NOMO-1 treated with dmso at 0.1 percent for 144 hours (cell line): ENCODE measurements at regions not wholly inside any gene's neighbourhood (a gene's known extent, or its start where the extent isn't known, plus 50 kb on each side); places are given as distances from the start of the nearest gene placed in this dataset.
"Not testable (repeated sequence)": the region's sequence is repeated elsewhere in the genome, so short reads cannot be mapped to it uniquely, and the experiment has no call there.

Source experiments
- DNase-seq: peaks from one replicate; lab custom pipeline; 2025; ENCODE audit not compliant: unreplicated experiment; lab: John Stamatoyannopoulos, UW

DNA sequence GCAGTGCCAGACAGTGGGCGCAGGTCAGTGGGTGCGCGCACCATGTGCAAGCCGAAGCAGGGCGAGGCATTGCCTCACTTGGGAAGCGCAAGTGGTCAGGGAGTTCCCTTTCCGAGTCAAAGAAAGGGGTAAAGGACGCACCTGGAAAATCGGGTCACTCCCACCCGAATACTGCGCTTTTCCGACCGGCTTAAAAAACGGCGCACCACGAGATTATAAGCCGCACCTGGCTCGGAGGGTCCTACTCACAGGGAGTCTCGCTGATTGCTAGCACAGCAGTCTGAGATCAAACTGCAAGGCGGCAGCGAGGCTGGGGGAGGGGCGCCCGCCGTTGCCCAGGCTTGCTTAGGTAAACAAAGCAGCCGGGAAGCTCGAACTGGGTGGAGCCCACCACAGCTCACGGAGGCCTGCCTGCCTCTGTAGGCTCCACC lies 77.9 kb downstream of the NR4A2 start:
- not testable (repeated sequence) for DNase-seq

DNA sequence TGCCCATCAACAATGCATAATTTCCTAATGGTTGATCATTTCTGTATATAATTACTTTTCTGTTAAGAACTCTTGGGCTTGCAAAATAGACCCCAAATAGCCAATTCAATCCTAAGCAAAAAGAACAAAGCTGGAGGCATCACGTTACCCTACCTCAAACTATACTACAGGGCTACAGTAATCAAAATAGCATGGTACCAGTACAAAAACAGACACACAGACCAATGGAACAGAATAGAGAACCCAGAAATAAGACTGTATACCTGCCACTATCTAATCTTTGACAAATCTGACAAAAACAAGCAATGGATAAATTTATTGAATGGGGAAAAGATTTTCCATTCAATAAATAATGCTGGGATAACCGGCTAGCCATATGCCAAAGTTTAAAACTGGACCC lies 78.8 kb downstream of the NR4A2 start:
- DNase-seq: no peak

DNA sequence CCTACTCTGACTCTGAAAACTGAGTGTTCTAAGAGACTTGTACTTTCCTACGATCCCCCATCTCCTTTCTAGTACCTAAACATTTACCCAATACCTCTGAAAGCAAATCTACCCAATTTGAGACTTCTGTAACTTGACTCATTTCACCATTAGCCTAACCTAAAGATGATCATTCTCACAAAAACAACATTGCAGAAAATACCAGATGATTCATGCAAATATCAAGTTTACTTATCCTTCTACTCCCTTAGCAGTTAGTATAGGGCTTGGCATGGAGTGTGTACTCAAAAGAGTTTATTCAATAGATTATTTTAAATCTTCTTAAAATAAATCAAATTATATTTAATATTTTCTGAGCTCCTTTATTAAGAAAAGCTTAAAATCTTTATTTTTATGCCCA lies 89.6 kb downstream of the NR4A2 start:
- DNase-seq: no peak

DNA sequence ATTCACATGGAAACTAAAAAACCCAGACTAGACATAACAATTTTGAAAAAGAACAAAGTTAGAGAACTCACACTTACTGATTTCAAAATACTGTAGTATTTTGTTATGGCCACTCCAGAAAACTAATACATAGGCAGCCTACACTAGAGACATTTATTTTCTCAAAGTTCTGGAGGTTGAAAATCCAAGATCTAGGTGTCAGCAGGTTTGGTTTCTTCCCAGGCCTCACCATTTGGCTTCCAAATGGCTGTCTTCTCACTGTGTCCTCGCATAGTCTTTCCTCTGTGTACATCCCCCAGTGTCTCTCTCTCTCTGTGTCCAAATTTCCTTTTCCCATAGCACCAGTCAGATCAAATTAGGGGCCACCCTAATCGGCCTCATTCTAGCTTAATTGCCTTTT lies 95.0 kb downstream of the NR4A2 start:
- DNase-seq: no peak

DNA sequence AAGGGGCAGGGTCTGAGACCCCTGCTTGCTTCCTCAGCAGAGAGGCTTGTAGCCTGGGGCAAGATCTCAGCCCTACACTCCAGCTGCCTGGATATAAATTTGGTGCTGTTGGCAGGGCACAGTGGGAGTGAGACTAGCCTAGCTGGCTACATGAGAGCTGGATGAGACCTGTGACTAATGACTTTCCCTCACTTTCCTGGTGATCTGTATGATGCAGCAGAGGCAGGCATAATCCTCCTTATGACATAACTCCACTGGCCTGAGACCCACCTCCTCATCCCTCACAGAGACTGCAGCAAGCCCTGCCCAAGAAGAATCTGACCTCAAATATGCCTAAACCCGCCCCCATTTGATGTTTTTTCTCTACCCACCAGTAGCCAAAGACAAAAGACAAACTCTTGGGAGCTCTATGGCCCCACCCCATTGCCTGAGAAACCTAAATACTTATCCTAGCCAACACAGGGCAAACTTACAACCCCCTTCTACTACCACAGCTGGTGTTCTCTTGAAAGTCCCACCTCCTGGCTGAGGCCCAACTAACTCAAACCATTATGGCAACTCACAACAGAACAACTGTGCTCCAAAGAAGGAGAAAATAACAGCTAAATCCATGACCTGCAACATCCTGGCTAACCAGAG lies 102.7 kb downstream of the NR4A2 start:
- no peak for DNase-seq

DNA sequence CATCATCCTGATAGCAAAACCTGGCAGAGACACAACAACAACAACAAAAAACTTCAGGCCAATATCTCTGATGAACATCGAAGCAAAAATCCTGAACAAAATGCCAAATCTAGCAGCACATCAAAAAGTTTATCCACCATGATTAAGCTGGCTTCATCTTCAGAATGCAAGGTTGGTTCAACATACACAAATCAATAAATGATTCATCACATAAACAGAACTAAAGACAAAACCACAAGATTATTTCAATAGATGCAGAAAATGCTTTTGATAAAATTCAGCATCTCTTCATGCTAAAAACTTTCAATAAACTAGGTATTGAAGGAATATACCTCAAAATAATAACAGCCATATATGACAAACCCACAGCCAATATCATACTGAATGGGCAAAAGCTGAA lies 109.2 kb downstream of the NR4A2 start:
- not testable (repeated sequence) for DNase-seq

DNA sequence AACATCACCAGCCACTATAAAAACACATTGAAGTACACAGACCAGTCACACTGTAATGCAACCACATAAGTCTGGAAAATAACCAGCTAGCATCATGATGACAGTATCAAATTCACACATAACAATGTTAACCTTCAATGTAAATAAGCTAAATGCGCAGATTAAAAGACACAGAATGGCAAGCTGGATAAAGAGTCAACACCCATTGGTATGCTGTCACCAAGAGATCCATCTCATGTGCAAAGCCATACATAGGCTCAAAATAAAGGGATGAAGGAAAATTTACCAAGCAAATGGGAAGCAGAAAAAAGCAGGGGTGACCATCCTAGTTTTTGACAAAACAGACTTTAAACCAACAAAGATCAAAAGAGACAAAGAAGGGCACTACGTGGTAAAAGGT lies 110.8 kb downstream of the NR4A2 start:
- DNase-seq: no peak

DNA sequence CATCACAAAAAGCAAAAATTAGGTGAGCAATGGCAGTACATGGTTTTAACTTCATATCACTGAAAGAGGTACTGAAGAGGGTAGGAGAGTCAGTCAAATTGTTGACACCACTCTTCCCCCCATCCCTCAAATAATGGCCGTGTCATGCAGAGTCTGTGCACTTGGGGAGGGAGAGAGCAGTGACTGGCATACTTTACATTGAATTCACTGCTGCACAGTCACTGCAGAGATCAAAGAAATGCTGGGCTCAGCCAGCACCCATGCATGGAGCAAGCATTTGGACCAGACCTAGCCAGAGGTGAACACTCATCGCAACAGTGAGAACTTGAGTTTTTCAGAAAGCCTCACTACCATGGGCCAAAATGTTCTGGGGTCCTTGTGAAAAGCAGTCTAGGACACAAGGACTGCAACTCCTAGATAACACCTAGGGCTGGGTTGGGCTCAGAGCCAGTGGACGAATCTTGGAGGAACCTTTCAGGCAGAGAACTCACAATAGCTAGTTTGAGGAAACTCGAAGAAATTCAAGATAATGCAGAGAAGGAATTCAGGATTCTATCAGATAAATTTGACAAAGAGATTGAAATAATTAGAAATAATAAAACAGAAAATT lies 112.9 kb downstream of the NR4A2 start:
- no peak for DNase-seq

DNA sequence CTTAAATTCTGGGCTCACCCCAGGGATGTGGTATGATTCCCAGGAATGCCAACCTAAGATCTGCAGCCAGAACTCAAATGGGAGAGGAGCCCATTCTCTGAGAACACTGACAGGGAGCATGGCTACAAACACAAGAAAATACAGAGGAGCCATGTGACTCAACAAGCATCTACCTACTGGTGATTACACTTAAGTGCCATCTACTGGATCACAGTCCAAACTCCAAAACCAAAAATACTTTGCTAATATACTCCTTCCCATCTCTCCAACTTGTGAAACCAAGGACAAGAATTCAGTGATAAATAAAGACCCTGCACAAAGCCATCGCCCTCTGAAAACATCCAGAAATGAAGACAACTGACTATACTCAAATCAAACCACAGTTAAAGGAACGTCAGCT lies 116.9 kb downstream of the NR4A2 start:
- DNase-seq: no peak

DNA sequence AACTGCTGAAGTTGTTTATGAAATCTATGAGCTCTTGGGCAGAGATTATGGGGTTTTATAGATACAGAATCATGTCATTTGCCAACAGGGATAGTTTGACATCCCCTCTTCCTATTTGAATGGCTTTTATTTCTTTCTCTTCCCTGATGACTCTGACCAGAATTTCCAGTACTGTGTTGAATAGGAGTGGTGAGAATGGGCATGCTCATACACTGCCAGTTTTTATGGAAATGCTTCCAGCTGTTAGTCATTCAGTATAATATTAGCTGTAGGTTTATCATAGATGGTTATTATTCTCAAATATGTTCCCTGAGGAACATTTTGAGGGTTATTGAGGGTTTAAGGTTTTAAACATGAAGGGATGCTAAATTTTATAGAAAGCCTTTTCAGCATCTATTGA lies 121.2 kb downstream of the NR4A2 start:
- DNase-seq: no peak

DNA sequence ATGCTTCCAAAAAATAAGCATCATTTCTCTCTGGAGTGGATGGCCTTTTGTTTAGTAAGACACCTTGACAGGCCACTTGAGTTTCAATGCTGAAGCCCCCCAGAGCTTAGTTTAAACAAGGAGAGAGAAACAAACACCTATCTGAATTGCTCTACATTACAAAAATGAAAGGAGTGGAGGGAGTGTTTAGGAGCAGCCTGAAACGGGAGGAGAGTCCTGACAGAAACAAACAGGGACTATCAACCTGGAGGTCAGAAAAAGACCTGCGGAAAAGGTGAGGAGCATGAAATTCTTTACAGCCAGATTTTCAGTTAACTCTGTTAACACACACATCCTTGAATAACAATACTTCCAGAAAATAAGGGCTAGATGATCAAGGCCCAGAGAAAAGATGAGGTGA lies 126.2 kb downstream of the NR4A2 start:
- no peak for DNase-seq

DNA sequence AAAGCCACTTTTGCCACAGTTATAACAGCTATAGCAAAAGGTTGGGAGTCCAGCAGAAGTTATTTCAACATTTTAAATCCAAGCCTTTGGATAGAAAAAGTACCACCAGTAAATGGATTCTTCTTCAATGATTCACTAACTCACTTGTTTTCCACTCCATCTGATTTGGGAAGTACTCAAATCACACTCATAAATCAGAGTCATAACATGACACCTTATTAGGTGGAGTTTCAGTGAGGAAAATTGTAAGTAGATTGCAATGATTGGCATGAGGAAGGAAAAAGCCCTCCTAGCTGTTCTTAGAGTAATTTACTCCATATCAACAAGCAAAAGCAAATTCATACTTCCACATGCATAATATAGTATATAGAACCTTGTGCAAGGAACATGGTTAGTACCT lies 132.9 kb downstream of the NR4A2 start:
- DNase-seq: no peak

DNA sequence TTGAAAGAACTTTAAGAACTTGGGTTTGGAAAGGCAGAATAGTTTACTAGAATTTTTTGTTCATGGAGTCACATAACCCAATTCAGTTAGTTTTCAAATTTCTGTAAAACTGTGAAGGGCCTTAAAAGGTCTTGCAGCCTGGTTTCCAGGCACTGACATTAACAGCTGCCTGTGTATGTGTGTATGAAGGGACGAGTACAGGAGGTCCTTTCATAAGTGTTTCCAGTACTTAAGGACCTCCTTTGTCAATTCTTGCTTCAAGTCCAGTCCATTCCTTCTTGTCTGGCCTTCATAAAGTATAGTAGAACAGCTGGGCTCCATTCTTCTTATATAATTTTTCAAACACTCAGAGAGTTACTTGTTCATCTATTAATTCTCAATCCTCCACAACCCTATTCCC lies 136.5 kb downstream of the NR4A2 start:
- no peak for DNase-seq

DNA sequence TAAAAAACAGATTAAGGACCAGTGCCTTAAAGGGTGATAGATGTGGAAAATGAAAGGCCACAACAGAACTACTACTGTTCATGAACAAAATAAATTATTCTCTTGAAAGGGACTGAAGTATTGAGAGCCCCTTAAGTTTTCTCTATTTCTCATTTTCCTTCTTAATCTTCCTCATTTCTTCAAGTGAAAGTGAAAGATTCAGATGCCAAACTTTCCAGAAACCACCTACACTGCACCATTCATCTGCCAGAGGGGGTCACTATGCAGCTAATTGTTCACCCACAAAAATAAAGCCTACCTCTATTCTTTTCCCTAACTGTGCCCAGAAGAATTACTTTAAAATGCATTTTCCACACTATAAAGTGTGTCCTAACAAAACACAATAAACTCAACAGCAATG lies 140.1 kb downstream of the NR4A2 start:
- DNase-seq: no peak

DNA sequence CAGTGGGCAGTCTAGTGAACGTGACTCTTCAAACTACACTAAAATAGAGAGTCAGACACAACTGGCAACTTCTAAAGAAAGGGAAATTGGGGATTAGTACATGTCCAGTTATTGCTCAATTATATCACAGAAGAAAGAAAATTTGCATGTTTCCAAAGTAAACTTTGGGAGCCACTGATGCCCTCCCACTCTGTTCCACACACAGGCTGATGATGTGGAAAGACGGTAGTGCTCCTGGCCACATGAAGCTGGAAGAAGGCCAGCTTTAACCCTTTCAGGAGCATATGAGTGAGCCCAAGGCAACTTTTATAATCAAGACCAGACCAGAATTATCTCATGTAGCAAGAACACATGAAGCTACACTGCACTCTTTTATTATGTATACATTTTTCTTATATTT lies 141.0 kb downstream of the NR4A2 start:
- no peak for DNase-seq

DNA sequence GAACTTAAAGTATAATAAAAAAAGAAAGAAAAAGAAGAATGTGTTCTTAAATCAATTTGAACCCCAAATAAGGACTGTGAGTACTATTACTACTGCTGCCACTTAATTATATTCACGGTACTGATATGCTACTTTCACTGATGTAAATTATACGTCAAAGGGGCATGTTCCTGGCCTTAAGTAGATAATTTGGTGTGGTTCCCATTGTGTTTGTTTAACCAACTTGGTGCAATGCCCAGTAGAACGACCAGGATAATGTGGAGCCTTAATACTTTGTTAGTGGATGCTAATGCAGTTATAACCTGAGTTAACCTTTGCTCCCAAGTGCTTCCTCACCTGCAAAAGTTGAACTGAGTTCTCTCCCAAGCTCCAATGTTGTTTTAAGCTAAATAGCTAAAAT lies 142.0 kb downstream of the NR4A2 start:
- no peak for DNase-seq

DNA sequence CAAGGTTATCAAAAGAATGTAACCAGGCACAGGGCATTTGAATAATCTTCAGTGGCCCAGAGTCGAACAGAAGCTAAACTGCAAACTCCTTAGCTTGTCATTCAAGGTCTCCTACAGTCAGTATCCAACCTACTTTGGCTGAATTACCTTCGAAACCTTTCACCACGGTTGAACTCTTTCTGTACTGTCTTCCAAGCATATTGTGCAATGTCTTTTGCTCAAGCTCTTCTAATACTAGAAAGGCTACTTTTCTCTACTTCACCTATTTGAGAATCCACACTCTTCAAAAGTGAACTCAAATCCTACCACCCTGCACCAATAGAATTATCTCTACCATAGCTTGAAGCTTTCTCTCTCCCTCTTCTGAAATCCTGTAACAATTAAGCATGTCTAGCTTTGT lies 142.9 kb downstream of the NR4A2 start:
- no peak for DNase-seq

DNA sequence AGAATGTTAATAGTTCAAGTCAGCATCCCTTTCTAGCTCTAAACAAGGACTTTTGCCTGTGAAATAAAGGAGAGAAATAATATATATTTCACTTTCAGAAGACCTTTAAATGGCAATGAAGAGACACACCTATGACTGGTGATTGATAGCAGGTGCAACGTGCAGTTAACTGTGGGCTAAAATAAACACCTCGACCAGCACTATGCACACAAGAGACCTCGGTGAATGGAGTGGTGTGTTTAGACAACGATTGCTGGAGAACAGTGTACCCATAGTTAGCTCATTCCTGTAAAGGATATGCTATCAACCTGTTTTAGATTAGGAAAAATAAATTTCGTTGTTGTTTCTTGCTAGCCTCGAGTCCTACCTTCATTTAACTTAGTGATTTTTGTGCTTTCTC lies 143.4 kb downstream of the NR4A2 start:
- no peak for DNase-seq

DNA sequence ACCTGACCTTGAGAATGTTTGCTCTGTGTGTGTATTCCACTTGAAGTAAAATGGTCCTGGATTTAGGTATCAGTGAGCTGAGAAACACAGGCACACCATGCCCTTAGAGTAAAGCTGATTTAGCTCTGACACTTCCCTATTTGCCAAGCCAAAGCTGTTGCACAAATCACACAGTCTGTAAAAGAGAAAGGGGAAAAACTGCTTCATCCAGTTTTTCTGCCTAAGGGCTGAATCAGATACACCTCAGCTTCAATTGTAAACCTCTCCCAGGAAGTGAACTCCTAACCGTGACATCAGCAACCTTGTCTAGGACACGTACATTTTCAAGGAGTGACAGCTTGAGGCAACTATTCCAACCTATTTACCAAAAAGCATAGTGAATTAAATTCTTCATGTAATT lies 150.4 kb downstream of the NR4A2 start:
- DNase-seq: no peak

DNA sequence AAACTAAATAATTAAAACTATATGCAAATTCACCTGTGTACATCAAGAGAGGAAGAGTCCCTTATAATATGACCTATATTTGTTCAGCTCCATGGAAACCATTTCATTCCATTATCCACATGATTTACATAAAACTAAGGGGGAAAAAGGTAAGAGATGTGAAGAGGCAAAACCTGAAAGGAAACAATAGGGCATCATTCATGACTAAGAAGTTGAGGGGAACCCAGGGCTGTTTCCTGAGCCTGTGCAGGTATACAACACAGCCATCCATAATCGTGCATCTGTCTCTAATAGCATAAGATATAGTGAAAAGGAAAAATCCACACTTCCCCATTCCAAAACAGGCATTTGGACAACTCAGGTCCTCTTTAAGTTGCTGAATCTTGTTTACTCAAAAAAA lies 151.3 kb downstream of the NR4A2 start:
- DNase-seq: no peak

DNA sequence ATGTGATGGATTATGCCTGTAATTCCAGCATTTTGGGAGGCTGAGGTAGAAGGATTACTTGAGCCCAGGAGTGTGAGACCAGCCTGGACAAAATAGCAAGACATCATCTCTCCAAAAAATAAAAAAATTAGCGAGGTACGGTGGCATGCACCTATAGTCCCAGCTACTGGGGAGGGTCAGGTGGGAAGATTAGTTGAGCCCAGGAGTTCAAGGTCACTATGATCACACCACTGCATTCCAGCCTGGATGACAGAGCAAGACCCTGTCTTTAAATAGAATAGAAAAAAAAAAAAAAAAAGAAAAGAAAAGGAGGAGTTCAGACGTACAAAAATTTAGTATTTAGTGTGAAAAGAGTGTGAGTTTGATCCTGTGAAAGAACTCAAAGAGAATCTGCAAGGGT lies 154.9 kb downstream of the NR4A2 start:
- no peak for DNase-seq

DNA sequence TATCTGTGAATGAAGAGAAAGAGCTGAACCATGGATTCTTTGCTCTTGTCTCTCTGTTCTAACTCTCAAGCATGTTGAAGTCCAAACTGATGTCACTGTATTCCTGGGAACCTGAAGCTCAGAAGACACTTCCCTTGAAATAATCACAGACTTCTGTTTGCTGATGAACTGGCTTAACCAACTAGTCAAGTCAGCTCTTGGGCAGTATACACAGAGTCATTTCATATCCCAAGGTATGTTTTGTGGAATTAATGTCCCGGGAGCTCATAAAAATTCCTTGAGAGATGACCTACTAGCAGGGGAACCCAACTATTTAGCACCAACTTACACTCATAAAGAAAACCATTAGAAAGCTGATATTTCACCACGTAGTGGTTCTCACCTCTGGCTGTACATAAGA lies 156.6 kb downstream of the NR4A2 start:
- no peak for DNase-seq

DNA sequence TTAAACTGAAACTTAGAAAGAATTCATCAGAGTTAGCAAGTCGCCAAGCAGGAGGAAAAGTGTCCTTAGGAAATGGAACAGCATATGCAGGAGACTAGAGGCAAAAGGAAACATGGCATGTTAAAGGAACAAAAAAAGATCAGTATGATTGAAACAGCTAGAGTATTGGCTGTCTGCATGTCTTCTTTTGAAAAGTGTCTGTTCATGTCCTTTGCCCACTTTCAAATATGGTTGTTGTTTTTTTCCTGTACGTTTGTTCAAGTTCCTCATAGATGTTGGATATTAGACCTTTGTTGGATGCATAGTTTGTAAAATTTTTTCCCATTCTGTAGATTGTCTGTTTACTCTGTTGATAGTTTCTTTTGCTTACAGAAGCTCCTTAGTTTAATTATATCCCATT lies 161.6 kb downstream of the NR4A2 start:
- no peak for DNase-seq
